ENCODE measurements at regions not wholly inside any gene's neighbourhood (a gene's known extent, or its start where the extent isn't known, plus 50 kb on each side); places are given as distances from the start of the nearest gene placed in this dataset.

- TF ChIP-seq CTCF (IDR thresholded peaks at IDR 0.05), result no peak
- TF ChIP-seq POLR2A (IDR thresholded peaks at IDR 0.05), result no peak
Observed at GRCh38 chr17:77717941-77718668, 240.4 kb upstream of the TNRC6C start.

All from upper lobe of left lung (tissue), 4 donors.